Fibroblast of skin of abdomen (primary cell): ENCODE measurements at regions not wholly inside any gene's neighbourhood (a gene's known extent, or its start where the extent isn't known, plus 50 kb on each side); places are given as distances from the start of the nearest gene placed in this dataset.
A peak's percentile ranks its signal among the peaks of the same experiment; 100 is the strongest.

Experiments
- DNase-seq: peaks from one replicate; pipeline ENCODE4 v3.0.0-alpha.2; 2013

GRCh38 chr2:226652983-226653765 lies 146.4 kb downstream of the IRS1 start:
- no peak for DNase-seq

GRCh38 chr2:226652369-226652768 lies 147.3 kb downstream of the IRS1 start:
- peak; percentile 96 for DNase-seq

- peak; percentile 90 for DNase-seq
Measured at GRCh38 chr2:226649871-226650660, 149.6 kb downstream of the IRS1 start.

GRCh38 chr2:226649201-226649600 lies 150.4 kb downstream of the IRS1 start:
- DNase-seq, result no peak

- peak; percentile 42 for DNase-seq
Measured at GRCh38 chr2:226647621-226648518, 151.8 kb downstream of the IRS1 start.

- peak; percentile 69 for DNase-seq
Measured at GRCh38 chr2:226644399-226644865, 155.2 kb downstream of the IRS1 start.

- DNase-seq, result no peak
Measured at GRCh38 chr2:226643946-226644282, 155.7 kb downstream of the IRS1 start.

GRCh38 chr2:226643030-226643945 lies 156.3 kb downstream of the IRS1 start:
- DNase-seq, result no peak

- DNase-seq, result no peak
Measured at GRCh38 chr2:226641008-226641407, 158.6 kb downstream of the IRS1 start.

- DNase-seq, result no peak
Measured at GRCh38 chr2:226640501-226640900, 159.1 kb downstream of the IRS1 start.

GRCh38 chr2:226639550-226639949 lies 160.1 kb downstream of the IRS1 start:
- DNase-seq, result no peak

GRCh38 chr2:226638576-226638975 lies 161.0 kb downstream of the IRS1 start:
- DNase-seq, result no peak

- DNase-seq, result no peak
Measured at GRCh38 chr2:226637383-226637782, 162.2 kb downstream of the IRS1 start.

GRCh38 chr2:226636586-226636985 lies 163.0 kb downstream of the IRS1 start:
- DNase-seq, result no peak

- DNase-seq, result no peak
Measured at GRCh38 chr2:226634943-226635604, 164.5 kb downstream of the IRS1 start.

- DNase-seq, result no peak
Measured at GRCh38 chr2:226631671-226632070, 167.9 kb downstream of the IRS1 start.

- no peak for DNase-seq
Measured at GRCh38 chr2:226631187-226631586, 168.4 kb downstream of the IRS1 start.

GRCh38 chr2:226625946-226626345 lies 173.7 kb downstream of the IRS1 start:
- DNase-seq, result no peak

- DNase-seq, result peak; percentile 83
Measured at GRCh38 chr2:226623587-226624368, 175.8 kb downstream of the IRS1 start.

- DNase-seq, result no peak
Measured at GRCh38 chr2:226622484-226622883, 177.1 kb downstream of the IRS1 start.
